HG02981 (cell line): ENCODE measurements at regions not wholly inside any gene's neighbourhood (a gene's known extent, or its start where the extent isn't known, plus 50 kb on each side); places are given as distances from the start of the nearest gene placed in this dataset.
A peak's percentile ranks its signal among the peaks of the same experiment; 100 is the strongest.

Experiments used
- ATAC-seq: cut with Tn5 transposase; IDR thresholded peaks from one replicate; pipeline ENCODE4 v1.9.1; 2021; ENCODE audit warnings: mild to moderate bottlenecking, moderate library complexity; ENCODE audit not compliant: unreplicated experiment

DNA sequence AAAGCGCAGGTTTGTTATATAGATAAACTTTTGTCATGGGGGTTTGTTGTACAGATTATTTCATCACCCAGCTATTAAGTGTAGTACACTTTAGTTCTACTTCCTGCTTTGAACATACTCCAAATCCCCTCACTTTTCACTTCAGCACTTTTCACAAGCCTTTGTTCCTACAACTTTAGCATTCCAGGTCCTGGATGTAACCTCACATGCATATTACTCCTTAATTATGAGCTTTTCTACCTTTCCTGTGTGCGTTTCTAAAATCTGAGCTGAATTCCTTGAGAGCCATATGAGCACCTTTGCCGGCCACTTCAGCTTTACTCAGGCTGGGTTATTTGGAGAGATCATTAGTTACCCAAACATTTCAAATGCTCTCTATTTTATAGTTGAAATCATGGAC, 179.2 kb upstream of the TNFAIP3 start:
- ATAC-seq: no peak

DNA sequence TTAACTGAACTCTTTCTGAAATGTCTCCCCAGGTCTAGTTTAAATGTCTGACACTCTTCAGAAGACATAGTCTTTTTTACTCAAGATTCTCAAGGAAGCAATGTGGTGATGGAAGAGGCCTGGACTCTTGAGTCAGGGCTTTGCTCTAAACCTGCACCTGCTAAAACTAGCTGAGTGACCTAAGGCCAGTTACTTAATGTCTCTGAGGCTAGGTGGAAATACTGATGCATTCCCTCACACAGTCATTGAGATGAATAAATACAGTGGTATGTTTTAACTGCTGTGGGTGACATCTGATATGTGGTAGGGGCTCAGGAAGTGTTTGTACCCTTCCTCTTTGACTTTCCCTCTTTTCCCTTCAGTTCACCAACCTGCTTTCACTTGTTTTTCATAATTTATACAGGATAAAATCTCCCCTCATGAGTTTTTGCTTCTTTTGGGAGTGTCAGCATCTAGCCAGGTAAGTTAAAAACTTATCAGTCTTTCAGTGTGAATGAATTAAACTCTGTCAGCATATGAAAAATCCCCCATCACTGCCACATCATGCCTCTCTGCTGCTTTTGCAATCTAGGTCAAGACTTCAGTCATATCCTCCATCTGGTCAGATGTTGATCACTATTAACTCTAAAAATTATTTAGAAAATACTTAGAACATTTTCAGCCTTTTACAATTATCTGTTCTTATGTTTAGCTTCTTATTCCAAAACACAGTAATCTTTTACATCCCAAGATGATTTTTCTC, 178.7 kb upstream of the TNFAIP3 start:
- no peak for ATAC-seq

DNA sequence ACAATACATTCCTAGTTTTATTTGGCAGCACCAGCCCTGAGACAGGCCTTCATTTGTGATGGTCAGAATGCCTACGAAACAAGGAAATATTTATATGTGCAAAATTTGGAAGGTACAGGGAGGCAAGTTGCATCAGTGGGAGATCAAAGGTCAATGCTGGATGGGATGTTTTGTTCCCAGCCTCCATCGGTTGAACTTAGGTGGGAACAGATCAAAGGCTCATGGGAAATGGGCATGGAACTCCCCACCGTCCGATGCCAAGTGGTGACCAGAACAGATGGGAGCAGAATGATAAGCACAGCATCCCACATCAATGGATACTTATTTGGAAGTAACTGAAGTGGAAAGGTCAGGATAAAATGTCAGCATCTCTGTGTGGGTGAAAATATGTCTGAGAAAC, 177.7 kb upstream of the TNFAIP3 start:
- ATAC-seq: no peak

DNA sequence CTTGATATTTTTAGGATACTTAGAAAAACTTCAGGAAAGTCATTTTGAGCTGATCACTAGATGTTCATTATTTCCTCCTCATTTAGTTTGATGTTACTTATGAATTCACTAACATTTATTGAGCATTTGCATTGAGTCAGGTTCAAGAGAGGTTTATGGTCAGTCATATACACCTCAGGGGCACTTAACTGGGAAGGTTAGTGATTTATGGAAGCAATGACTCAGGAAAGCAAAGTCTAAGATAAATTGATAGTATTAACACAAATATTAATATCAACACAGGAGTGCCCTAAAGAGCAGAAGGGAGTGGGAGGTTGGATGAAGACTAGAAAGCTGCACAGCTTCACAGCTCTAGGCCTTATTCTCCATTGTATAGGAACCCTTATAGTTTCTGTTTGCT, 177.0 kb upstream of the TNFAIP3 start:
- ATAC-seq: no peak

DNA sequence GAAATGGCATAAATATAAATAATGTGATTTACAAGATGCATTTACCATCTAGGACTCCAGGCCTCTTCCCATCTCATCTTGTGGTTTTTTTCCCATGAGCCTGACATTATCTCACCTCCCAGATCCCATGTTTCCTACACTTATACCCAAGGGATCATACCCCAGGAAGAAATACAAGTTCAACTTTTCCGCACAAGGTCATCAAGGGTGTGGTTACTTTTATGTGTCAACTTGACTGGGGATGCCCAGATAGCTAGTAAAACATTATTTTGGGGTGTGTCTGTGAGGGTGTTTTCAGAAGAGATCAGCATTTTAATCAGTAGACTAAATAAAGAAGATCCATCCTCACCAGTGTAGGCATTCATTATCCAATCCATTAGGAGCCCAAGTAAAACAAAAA, 176.3 kb upstream of the TNFAIP3 start:
- ATAC-seq: no peak

DNA sequence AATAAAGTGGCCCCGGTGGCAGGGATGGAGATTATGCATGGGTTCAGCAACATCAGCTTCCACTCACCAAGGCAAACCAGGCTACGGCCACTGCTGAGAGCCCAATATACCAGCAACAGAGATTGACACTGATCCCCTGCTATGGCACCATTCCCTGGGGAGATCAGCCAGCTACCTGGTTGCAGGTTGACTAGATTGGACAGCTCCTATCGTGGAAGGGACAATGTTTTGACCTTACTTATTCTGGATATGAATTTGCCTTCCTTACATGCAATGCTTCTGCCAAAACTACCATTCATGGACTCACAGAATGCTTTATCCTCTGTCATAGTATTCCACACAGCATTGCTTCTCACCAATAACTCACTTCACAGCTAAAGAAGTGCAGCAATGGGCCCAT, 174.8 kb upstream of the TNFAIP3 start:
- no peak for ATAC-seq

DNA sequence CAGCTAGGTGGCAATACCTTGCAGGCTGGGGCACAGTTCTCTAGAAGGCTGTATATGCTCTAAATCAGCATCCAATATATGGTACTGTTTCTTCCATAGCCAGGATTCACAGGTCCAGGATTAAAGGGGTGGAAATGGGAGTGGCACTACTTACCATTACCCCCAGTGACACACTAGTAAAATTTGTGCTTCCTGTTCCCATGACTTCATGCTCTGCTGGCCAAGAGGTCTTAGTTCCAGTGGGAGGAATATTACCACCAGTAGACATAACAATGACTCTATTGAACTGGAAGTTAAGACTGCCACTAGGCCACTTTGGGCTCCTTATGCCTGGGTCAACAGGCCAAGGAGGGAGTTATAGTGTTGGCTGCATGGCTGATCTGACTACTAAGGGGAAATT, 174.3 kb upstream of the TNFAIP3 start:
- ATAC-seq: no peak

DNA sequence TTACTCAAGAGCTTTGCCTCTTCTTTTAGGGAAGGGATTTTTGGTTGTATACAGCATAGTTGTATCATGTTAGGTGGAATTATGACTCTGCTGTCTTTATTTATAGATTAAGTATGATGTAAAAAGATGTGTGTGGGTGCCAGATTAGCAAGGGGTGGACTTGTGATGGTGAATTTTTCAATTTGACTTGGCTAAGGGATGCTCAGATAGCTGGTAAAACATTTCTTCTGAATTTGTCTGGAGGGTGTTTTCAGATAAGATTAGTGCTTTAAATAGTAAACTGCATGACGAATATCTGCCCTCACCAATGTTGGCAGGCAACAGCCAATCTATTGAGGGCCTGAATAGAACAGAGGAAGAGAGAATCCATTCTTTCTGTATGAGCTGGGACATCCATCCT, 173.3 kb upstream of the TNFAIP3 start:
- no peak for ATAC-seq

DNA sequence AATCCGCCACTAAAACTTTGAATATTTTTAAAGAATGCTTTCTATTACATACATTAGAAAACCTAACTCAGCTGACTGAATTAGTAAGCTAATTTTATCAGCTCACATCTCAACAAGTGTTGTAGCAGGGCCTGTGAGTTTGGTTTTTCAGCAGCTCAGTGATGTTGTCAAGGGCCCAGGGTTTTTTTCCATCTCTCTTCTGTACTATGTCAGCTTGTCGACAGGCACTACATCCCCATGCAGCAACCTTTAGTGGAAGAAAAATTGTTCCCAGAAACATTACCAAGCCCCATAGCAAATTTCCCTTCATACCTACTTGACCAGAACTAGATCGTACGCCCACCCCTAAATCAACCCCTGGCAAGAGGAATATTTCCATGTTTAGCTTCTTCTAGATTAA, 170.3 kb upstream of the TNFAIP3 start:
- no peak for ATAC-seq

DNA sequence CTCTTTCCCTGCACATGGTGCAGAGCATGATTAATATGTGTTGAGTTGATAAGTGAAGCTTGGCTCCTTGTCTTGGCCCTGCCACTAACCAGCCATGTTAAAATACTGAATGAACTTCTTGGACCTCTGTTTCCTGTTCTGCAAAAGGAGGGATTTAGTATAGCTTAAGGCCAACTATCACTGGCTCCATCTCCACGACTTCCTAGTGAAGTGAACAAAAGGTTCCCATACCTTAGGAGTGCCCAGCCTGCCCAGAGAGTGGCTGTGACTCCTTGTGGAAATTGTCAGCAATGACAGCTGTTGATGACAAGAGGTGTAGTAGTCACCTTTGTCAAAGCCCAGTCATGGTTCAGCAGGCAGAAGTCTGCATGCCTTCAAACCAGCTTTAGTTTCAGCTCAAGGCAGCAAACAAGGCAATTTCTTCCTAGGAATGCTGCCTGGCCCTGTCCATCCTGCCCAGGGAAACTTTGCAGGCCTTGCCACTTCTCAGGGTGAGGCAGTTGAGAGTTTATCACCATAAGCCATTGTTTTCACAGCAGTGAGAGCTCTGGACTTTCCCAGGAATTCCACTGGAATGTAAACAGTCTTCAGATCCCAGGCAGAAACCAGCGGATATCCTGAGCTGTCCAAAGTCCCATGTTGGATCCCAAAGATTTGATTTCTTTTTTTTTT, 169.7 kb upstream of the TNFAIP3 start:
- peak; percentile 76 for ATAC-seq

DNA sequence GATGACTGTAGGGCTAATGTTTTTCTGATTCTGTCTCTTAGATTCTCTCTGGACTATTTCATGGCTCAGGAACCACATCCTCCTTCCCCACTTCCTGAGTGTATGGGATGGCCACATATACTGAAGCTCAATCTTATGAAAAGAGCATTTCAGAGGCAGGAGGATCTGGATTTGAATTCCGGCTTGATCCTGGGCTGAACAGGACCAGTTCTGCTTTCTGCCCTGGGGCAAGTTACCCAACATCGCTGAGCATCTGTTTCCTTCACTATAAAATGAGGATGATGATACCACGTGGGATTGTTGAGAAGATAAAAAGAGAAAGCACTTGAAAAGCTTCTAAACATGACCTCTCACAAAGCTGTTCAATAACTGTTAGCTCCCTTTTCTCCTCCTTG, 168.4 kb upstream of the TNFAIP3 start:
- ATAC-seq: peak; percentile 8

DNA sequence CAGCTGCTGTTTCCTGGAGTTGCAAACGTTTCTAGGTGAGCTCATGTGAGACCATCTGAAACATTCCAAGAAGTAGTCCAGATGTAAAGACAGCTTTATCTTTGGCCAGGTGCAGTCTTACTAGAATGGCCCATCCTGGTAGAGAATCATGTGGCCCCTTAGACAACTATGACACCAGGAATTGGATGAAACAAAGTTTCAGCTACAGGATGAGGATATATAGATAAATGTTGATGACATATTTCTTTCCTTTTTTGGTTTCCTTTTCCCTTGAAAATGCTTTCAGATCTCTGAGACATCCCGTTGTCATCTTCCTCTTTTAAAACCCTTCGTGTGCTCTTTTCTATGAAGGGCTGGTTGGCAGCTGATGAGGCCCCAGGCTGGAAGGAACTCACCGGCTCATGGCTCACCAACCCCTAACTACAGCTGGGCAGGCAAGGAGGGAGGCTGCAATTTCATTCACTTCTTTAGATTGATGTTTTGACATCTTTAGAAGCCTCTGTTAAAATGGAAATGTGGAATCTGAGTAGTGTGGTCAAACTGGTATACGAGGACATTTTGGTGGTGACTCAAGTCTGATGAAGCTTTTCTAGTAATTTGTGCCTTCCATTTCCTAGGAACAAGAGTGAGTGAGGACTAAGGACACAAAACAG, 167.9 kb upstream of the TNFAIP3 start:
- ATAC-seq: peak; percentile 43

DNA sequence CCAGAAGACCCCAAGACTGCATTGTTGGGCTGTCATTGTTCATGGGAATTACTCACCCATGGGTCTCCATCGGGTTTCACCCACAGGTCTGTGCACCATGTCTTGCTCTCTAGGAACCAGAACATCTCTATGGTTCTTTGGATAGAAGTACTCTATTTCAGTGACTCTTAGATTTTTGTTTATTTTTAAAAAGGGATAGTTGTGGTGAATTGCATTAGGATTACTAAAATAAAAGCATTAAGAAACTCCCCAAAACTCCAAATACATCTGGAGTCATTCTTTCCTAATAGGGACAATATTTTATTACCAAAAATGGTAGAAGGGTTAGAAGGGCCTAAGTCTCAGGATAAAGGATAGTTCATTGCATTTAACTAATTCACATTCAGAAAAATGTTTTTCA, 166.9 kb upstream of the TNFAIP3 start:
- ATAC-seq: no peak

DNA sequence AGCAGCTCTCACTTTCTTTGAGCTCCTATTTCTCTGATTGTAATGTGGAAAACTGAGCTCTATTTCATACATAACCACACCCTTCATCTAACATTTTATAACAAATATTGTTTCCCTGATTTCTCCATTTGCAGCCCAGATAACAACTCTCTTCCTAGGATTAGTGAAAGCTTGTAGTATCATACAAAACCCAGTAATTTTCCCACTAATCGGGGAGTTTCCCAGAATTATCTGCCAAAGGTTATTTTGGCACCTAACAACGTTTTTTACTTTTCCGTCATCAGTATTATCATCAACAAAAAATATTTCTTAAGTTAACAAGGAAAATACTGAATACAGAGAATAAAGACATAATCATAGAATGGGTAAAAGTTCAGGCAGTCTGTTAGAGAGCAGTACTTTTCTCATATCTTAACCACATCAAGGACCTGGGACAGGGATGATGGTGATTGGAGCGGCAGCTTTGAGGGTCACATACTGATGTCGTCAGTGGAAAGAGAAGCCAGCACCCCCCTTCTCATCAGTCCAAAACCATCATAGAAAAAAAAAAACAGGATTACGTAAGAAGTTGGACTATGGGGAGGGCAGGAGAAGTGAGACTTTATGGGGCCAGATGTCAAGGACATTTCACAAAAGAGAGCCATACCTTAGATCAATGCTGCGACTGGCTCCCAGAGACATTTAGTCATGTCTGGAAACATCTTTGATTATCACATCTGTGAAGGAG, 166.1 kb upstream of the TNFAIP3 start:
- ATAC-seq: no peak

DNA sequence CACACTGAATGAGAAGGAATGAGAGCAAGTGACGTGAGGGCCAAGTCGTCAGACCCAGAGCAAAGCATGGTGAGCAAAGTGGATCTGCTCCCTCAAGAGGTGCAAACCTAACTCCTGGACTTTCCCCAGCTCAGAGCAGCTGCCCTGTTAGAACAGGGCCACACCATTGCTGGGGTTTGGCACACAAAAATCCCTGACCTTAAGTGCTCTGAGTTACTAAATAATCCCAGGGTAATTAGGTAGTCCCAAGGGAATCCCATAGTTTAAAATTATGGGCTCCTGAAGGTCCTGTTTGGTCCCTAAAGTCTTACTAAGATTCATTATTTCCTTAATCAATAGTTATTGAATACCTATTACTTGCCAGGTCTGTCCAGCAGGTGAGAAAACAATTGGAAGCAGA, 165.1 kb upstream of the TNFAIP3 start:
- ATAC-seq: no peak

DNA sequence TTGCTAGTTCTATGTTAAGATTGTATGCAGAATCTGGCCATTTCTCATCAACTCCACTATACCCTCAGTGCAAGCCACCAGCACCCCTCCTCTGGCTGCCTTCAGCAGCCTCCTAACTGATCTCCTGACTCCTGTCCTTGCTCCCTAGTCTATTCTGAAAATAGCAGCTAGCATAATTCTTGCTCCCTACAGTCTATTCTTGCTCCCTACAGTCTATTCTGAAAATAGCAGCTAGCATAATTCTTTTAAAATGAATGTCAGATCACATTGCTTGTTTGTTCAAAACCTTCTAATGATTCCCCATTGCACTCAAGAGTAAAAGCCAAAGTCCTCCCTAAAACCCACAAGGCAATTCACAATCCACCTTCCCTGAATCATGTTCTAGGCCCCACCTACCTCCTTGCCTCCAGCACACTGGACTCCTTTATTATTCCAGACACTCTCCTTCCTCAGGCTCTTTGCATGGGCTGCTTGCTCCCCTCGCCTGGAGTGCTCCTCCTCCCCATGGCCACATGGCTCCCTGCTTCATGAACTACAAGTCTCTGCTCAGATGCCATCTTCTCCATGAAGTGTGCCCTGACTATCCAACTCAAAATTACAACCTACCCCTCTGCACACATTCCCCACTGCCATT, 164.2 kb upstream of the TNFAIP3 start:
- no peak for ATAC-seq

DNA sequence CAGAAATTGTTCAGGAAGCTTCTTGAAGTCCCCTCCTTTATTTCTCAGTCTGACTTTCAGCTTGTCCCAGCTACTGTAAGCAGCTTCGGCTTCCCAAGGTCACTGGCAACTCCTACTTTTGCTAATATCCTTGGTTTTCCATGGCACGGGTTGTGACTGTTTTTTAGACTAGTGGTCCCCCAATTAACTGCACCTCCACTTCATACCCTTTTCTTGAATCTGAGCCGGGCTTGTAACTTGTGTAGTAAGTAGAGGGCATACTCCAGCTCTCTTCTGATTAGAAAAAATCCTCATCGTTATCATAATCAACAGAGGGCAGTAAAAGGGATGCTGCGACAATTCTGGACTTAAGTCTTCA, 162.3 kb upstream of the TNFAIP3 start:
- ATAC-seq: no peak

DNA sequence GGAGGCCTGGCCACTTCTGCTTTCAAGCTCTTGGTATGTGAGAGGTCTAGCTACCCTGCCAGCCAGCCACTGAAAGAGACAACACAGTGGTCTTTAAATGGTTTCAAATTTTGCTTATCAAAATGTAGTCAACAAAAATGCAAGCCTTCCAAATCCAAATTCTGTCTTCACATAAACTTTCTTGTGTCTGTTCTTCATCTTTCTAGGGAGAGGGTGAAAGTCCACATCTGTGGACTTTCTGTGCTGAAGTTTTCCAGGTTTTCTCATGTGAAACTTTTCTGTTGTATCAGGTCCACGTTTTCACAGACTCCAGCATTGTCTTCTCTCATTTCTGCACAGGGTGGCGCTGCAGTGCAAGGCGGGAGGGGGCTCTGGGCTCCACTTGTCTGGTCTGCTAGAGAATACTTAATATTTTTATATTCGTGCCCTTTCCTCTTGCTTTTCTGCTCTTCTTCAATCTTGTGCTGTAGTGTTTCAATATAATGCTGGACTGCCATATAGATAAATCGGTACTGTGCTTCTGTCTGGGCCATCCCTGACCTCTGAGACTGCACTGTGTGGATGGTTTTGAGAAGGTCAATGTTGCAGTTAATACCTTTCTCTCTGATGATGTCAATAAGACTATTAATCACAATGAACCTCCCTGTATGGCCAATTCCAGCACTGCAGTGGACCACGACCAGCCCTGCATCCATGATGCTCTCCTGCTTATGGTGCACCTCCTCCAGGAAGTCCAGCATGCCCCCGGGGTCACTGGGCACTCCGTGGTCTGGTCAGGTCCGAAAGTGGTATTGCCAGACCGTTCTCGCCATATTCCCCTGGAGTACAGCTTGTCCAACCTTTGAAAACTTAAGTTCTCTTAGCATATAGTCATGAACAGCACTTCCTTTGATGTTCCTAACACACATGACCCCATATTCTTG, 161.6 kb upstream of the TNFAIP3 start:
- ATAC-seq: peak; percentile 38

DNA sequence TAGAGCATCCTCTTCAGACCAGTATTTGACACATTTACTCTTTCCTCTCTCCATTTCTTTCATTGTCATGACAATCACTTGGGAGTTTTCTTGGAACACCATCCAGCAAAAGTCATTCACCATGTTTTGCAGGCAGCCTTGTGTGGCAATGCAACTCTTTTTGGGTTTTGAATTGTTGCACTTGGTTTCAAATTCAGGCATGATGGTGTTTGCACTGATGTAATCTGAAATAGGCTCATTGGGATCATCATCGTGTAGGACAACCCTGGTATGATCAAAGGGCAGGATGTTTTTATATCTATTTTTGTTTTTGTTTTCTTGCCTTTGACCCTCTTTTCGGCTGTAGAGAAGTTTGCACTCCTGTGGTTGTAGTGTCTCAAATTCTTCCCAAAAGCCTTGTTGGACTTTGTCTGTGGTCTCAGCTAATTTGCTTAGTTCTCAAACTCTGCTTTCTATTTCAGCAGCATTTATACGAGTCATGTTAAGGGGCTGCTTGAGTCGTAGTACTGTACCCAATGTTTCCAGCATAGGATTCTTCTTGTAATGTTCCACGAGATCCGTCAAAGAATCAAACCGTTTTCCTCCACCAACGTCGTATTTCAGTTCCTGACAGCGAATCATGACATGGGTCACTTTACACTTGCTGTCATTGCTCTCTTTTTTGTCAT, 160.8 kb upstream of the TNFAIP3 start:
- ATAC-seq: no peak
